H1 (cell line): ENCODE measurements at regions not wholly inside any gene's neighbourhood (a gene's known extent, or its start where the extent isn't known, plus 50 kb on each side); places are given as distances from the start of the nearest gene placed in this dataset.

ENCODE experiments used
- CTCF ChIA-PET: fragments of 300-600 bp; sonication (Branson Sonifier 250); formaldehyde crosslinking; loops from one replicate; lab custom pipeline; 2021; ENCODE audit not compliant: partially characterized antibody; lab: Charles Lee
- POLR2A ChIA-PET: fragments of 300-600 bp; sonication (Branson Sonifier 250); formaldehyde crosslinking; loops from one replicate; lab custom pipeline; 2021; ENCODE audit warnings: inconsistent platforms; ENCODE audit not compliant: partially characterized antibody; lab: Charles Lee
- DNase-seq, 2 experiments: peaks; one replicate each; pipeline versions ENCODE4 v3.0.0 to v3.0.0-alpha.2; 2010 to 2022; ENCODE audit warnings: low spot score in 2 of 2, low read depth in 1 of 2, mixed read lengths in 1 of 2
- FAIRE-seq: peaks from 2 replicates; lab custom pipeline; 2011; peaks lifted over from hg19 to GRCh38; lab: Jason Lieb, UNC
- H2AFZ ChIP-seq: 2 replicates; pipeline ENCODE4 v1.8.1; 2012; ENCODE audit warnings: low read length, inconsistent platforms
- H2AK5ac ChIP-seq: 2 replicates; pipeline ENCODE4 v1.6.1; 2013; ENCODE audit warnings: low read depth, low read length
- H2BK120ac ChIP-seq: replicated peaks from 2 replicates; pipeline ENCODE3; 2013; ENCODE audit warnings: low read depth, low read length, inconsistent platforms
- H2BK12ac ChIP-seq: 2 replicates; pipeline ENCODE4 v1.6.1; 2013; ENCODE audit warnings: low read depth, low read length
- H2BK15ac ChIP-seq: 2 replicates; pipeline ENCODE4 v1.6.1; 2013; ENCODE audit warnings: low read length
- H2BK20ac ChIP-seq: 2 replicates; pipeline ENCODE4 v1.6.1; 2013; ENCODE audit warnings: low read length
- H2BK5ac ChIP-seq: 2 replicates; pipeline ENCODE4 v1.6.1; 2013; ENCODE audit warnings: low read depth, low read length
- H3K14ac ChIP-seq: 2 replicates; pipeline ENCODE4 v1.6.1; 2013; ENCODE audit warnings: inconsistent platforms; ENCODE audit not compliant: insufficient read length
- H3K18ac ChIP-seq: 2 replicates; pipeline ENCODE4 v1.6.1; 2013; ENCODE audit warnings: low read length; ENCODE audit errors: extremely low read depth
- H3K23ac ChIP-seq: 2 replicates; pipeline ENCODE4 v1.6.1; 2013; ENCODE audit warnings: inconsistent platforms; ENCODE audit not compliant: insufficient read length
- H3K23me2 ChIP-seq: 2 replicates; pipeline ENCODE4 v1.6.1; 2013; ENCODE audit warnings: low read depth, low read length
- H3K27ac ChIP-seq: 2 replicates; pipeline ENCODE4 v1.6.1; 2011; ENCODE audit warnings: low read depth, low read length, inconsistent platforms
- H3K27me3 ChIP-seq, 4 experiments: replicated peaks in 1 of 4; 1 replicate in 1 of 4; 2 replicates in 3 of 4; pipeline versions ENCODE4 v1.6.1 to v1.8.1; 2011 to 2013; ENCODE audit warnings: low read length in 3 of 4, mild to moderate bottlenecking in 3 of 4, inconsistent platforms in 2 of 4, mixed read lengths in 2 of 4, moderate library complexity in 1 of 4; ENCODE audit not compliant: control insufficient read depth in 3 of 4, insufficient read depth in 3 of 4; ENCODE audit errors: extremely low read depth in 1 of 4
- H3K36me3 ChIP-seq, 4 experiments: 2 replicates each; pipeline versions ENCODE4 v1.6.1 to v1.8.1; 2011 to 2013; ENCODE audit warnings: mild to moderate bottlenecking in 4 of 4, low read length in 3 of 4, moderate library complexity in 2 of 4, control low read depth in 1 of 4, inconsistent platforms in 1 of 4; ENCODE audit not compliant: insufficient read depth in 4 of 4, control insufficient read depth in 2 of 4
- H3K4ac ChIP-seq: replicated peaks from 2 replicates; pipeline ENCODE3; 2013; ENCODE audit warnings: low read length, low read depth, mixed read lengths, inconsistent platforms; ENCODE audit not compliant: insufficient read length
- H3K4me1 ChIP-seq, 4 experiments: replicated peaks in 1 of 4; 1 replicate in 1 of 4; 2 replicates in 3 of 4; pipeline versions ENCODE4 v1.6.1 to v1.8.1; 2011 to 2013; ENCODE audit warnings: low read length in 3 of 4, inconsistent platforms in 2 of 4, mixed read lengths in 1 of 4; ENCODE audit not compliant: insufficient read depth in 4 of 4, control insufficient read depth in 3 of 4
- H3K4me2 ChIP-seq, 2 experiments: 2 replicates each; pipeline versions ENCODE4 v1.6.1 to v1.8.1; 2011 to 2013; ENCODE audit warnings: low read depth in 2 of 2, low read length in 2 of 2, control low read depth in 1 of 2, inconsistent platforms in 1 of 2, mild to moderate bottlenecking in 1 of 2; ENCODE audit not compliant: insufficient read depth in 1 of 2
- H3K4me3 ChIP-seq, 4 experiments: fragments of 200-600, 300-600 bp in 1 of 4; sonication (generic), shearing (Covaris generic), sonication (Bioruptor Twin) in 1 of 4; 2 replicates each; pipeline versions ENCODE4 v1.5.1 to v1.8.1; 2011 to 2016; ENCODE audit warnings: low read length in 4 of 4, low read depth in 3 of 4, control low read depth in 2 of 4, inconsistent platforms in 2 of 4, mild to moderate bottlenecking in 2 of 4, mixed read lengths in 1 of 4, moderate library complexity in 1 of 4; ENCODE audit not compliant: insufficient read depth in 2 of 4; ENCODE audit errors: extremely low read depth in 1 of 4
- H3K56ac ChIP-seq: replicated peaks from 2 replicates; pipeline ENCODE3; 2013; ENCODE audit warnings: low read depth, mild to moderate bottlenecking, mixed read lengths, low read length, inconsistent platforms; ENCODE audit not compliant: insufficient read length
- H3K79me1 ChIP-seq: 2 replicates; pipeline ENCODE4 v1.6.1; 2013; ENCODE audit warnings: low read depth, low read length, control low read depth
- H3K79me2 ChIP-seq, 2 experiments: 2 replicates each; pipeline versions ENCODE4 v1.6.1 to v1.8.1; 2012 to 2013; ENCODE audit warnings: low read length in 2 of 2, mild to moderate bottlenecking in 2 of 2, inconsistent platforms in 1 of 2; ENCODE audit not compliant: insufficient read depth in 2 of 2, control insufficient read depth in 1 of 2
- H3K9ac ChIP-seq, 4 experiments: replicated peaks in 1 of 4; 1 replicate in 1 of 4; 2 replicates in 3 of 4; pipeline versions ENCODE4 v1.6.1 to v1.8.1; 2011 to 2013; ENCODE audit warnings: low read depth in 3 of 4, low read length in 3 of 4, control low read depth in 2 of 4, mild to moderate bottlenecking in 2 of 4, moderate library complexity in 2 of 4, inconsistent platforms in 1 of 4; ENCODE audit errors: extremely low read depth in 1 of 4
- H3K9me3 ChIP-seq, 2 experiments: 2 replicates each; pipeline versions ENCODE4 v1.6.1 to v1.8.1; 2012 to 2013; ENCODE audit warnings: mild to moderate bottlenecking in 2 of 2, moderate library complexity in 2 of 2, control low read depth in 1 of 2, inconsistent platforms in 1 of 2, low read depth in 1 of 2, low read length in 1 of 2, mixed read lengths in 1 of 2; ENCODE audit not compliant: insufficient read depth in 2 of 2
- H4K20me1 ChIP-seq, 2 experiments: replicated peaks in 1 of 2; 2 replicates each; pipeline versions ENCODE3 to v1.8.1; 2011 to 2013; ENCODE audit warnings: inconsistent platforms in 2 of 2, low read length in 2 of 2, mild to moderate bottlenecking in 1 of 2; ENCODE audit not compliant: insufficient read depth in 2 of 2, control insufficient read depth in 1 of 2
- H4K5ac ChIP-seq: 2 replicates; pipeline ENCODE4 v1.6.1; 2013; ENCODE audit warnings: low read length, low read depth, mixed read lengths, inconsistent platforms; ENCODE audit not compliant: insufficient read length
- H4K8ac ChIP-seq: 2 replicates; pipeline ENCODE4 v1.8.0; 2013; ENCODE audit warnings: mild to moderate bottlenecking, moderate library complexity, low read length, inconsistent platforms; ENCODE audit not compliant: insufficient read depth; ENCODE audit errors: extremely low read depth
- H4K91ac ChIP-seq: replicated peaks from 2 replicates; pipeline ENCODE3; 2013; ENCODE audit warnings: low read length, mixed read lengths, inconsistent platforms; ENCODE audit not compliant: insufficient read length
- TBP ChIP-seq: IDR thresholded peaks from 2 replicates; pipeline ENCODE4 v1.6.1; 2011; ENCODE audit warnings: low read depth, low read length, improper control_type of control experiment
- YY1 ChIP-seq: IDR thresholded peaks from 2 replicates; pipeline ENCODE4 v1.6.1; 2011; ENCODE audit warnings: low read depth, mild to moderate bottlenecking, low read length
- WGBS, 2 experiments: shearing (Covaris generic) in 1 of 2; methylation state at CpG; one replicate each; pipeline versions ENCODE4 v1.1.6 to v1.1.7; 2013 to 2015; ENCODE audit warnings: low lambda C conversion rate in 2 of 2, mixed read lengths in 2 of 2, inconsistent platforms in 1 of 2, low coverage in 1 of 2, missing lambda C conversion rate in 1 of 2; ENCODE audit not compliant: insufficient replicate concordance in 2 of 2, insufficient coverage in 1 of 2, insufficient read length in 1 of 2; ENCODE audit errors: extremely low coverage in 1 of 2, missing lambda C conversion rate in 1 of 2; 5-methylcytosine and 5-hydroxymethylcytosine counted together

GRCh38 chr10:31132681-31133244 is 101.1 kb upstream of the ZNF438 start:
- H3K79me1 ChIP-seq = no peaks in the 10 kb centered on the region
- H3K36me3 ChIP-seq = no peaks in the 10 kb centered on the region; a peak in 1 of 8 replicates
- DNase-seq (no peak), FAIRE-seq (no peak)
- ChIA-PET CTCF (interaction anchor here (0.6 to 1.5 kb wide), 2 partner anchors 11 to 93 kb away, joined by 3 to 4 read pairs; no protein-coding TSS in a partner anchor), POLR2A (interaction anchor here (0.5 kb wide), 1 partner anchor 735 kb away, joined by 4 read pairs; no protein-coding TSS in a partner anchor)
- peaks cover 5% of the 10 kb centered on the region; the same call in 1 of the 2 replicates for H3K23me2 ChIP-seq
- 0 out of 8 replicates have a peak overlapping the region, but pooled peaks of 1 of the 4 experiments have one; percentile 61 for H3K4me3 ChIP-seq
- no peak overlapping the region for H3K4ac ChIP-seq
- H4K5ac ChIP-seq = no peak overlapping the region
- H2BK5ac ChIP-seq = no peak overlapping the region; the same call in 1 of the 2 replicates
- no peak overlapping the region for H3K18ac ChIP-seq
- no peak overlapping the region for H2BK20ac ChIP-seq
- no peaks in the 10 kb centered on the region for H3K79me2 ChIP-seq
- H2BK15ac ChIP-seq = no peak overlapping the region
- no peaks in the 10 kb centered on the region for H4K20me1 ChIP-seq
- H3K56ac ChIP-seq = no peak overlapping the region
- H3K4me1 ChIP-seq = peaks cover 4 to 18% (median 10%) of the 10 kb centered on the region in 4 experiments
- no peak overlapping the region for H4K8ac ChIP-seq
- no peak overlapping the region for H2AFZ ChIP-seq
- 97% methylated on average over 5 of the region's 6 CpGs; no CpG with 5 or more reads in 1 of the 2 experiments for WGBS, 2 experiments
- H3K27me3 ChIP-seq = peaks cover 0 to 10% (median 0%) of the 10 kb centered on the region in 4 experiments; a peak in 1 of 7 replicates
- no peaks in the 10 kb centered on the region for H3K9me3 ChIP-seq
- H2BK12ac ChIP-seq = 0 out of 2 replicates have a peak overlapping the region, but pooled peaks have one; percentile 0
- H2AK5ac ChIP-seq = no peak overlapping the region
- no peak overlapping the region for H2BK120ac ChIP-seq
- H3K4me2 ChIP-seq = peak overlapping the region in 1 of 2 experiments; percentile 79; a peak in 1 of 4 replicates
- H3K14ac ChIP-seq = no peak overlapping the region
- TF ChIP-seq TBP = no peak
- TF ChIP-seq YY1 = no peak
- H3K23ac ChIP-seq = no peak overlapping the region
- H3K9ac ChIP-seq = no peak overlapping the region
- peak overlapping the region; percentile 37 for H4K91ac ChIP-seq
- H3K27ac ChIP-seq = no peak overlapping the region
